Spleen (tissue), 11 donors: ENCODE measurements at regions not wholly inside any gene's neighbourhood (a gene's known extent, or its start where the extent isn't known, plus 50 kb on each side); places are given as distances from the start of the nearest gene placed in this dataset.

Experiments used
- DNase-seq: peaks from one replicate; pipeline ENCODE4 v3.0.0-alpha.2; 2020
- H3K27ac ChIP-seq, 8 donors: fragments of 200-600 bp; sonication (generic) in 7 of 8; 1 replicate in 4 of 8; 2 replicates in 4 of 8; pipeline versions ENCODE4 v1.5.0 to v1.8.0; 2016 to 2021; ENCODE audit warnings: inconsistent platforms in 4 of 8, mild to moderate bottlenecking in 4 of 8, moderate library complexity in 1 of 8
- H3K27me3 ChIP-seq, 7 donors: fragments of 200-600 bp; sonication (generic) in 6 of 7; replicated peaks in 1 of 7; 1 replicate in 4 of 7; 2 replicates in 3 of 7; pipeline versions ENCODE4 v1.5.0 to v1.8.0; 2016 to 2021; ENCODE audit warnings: inconsistent platforms in 3 of 7, mild to moderate bottlenecking in 1 of 7
- H3K36me3 ChIP-seq, 6 donors: fragments of 200-600 bp; sonication (generic) in 5 of 6; 1 replicate in 4 of 6; 2 replicates in 2 of 6; pipeline versions ENCODE4 v1.5.0 to v1.8.0; 2016 to 2021; ENCODE audit warnings: inconsistent platforms in 2 of 6
- H3K4me1 ChIP-seq, 6 donors: fragments of 200-600 bp; sonication (generic) in 5 of 6; 1 replicate in 3 of 6; 2 replicates in 3 of 6; pipeline versions ENCODE4 v1.5.0 to v1.8.0; 2016 to 2021; ENCODE audit warnings: inconsistent platforms in 3 of 6
- H3K4me3 ChIP-seq, 8 donors: fragments of 200-600 bp; sonication (generic) in 7 of 8; 1 replicate in 4 of 8; 2 replicates in 4 of 8; pipeline versions ENCODE4 v1.5.0 to v1.8.0; 2016 to 2021; ENCODE audit warnings: inconsistent platforms in 4 of 8, mild to moderate bottlenecking in 4 of 8, moderate library complexity in 2 of 8
- H3K9me3 ChIP-seq, 8 donors: fragments of 200-600 bp; sonication (generic) in 7 of 8; 1 replicate in 4 of 8; 2 replicates in 4 of 8; pipeline versions ENCODE4 v1.5.0 to v1.8.0; 2016 to 2021; ENCODE audit warnings: inconsistent platforms in 4 of 8
- POLR2A ChIP-seq, 3 donors: fragments of 450-650 bp; IDR thresholded peaks; one replicate each; pipeline ENCODE4 v1.5.1; 2017; ENCODE audit warnings: antibody characterized with exemption in 3 of 3, mild to moderate bottlenecking in 1 of 3
- POLR2AphosphoS5 ChIP-seq, 3 donors: sonication (generic); formaldehyde crosslinking; IDR thresholded peaks; one replicate each; pipeline ENCODE4 v1.5.1; 2017; ENCODE audit warnings: antibody characterized with exemption in 3 of 3
- WGBS, 5 donors: extraction: QIAGEN DNeasy Blood & Tissue Kit in 3 of 5; methylation state at CpG; one replicate each; pipeline versions ENCODE4 v1.1.5 to v1.1.7; 2013 to 2018; 5-methylcytosine and 5-hydroxymethylcytosine counted together
- intact Hi-C: fragments of 100-400 bp; cut with DNase I; formaldehyde crosslinking; loops from one replicate; pipeline ENCODE4 v1.15.0; 2023; ENCODE audit warnings: low total_unique reads
- TF ChIP-seq, protein P1 (sequence below), 11 experiments: fragments of 200-600 bp in 7 of 11; fragments of 450-650 bp in 4 of 11; sonication (generic) in 4 of 11; IDR thresholded peaks in 8 of 11; conservative IDR thresholded peaks in 3 of 11; 1 replicate in 7 of 11; 2 replicates in 4 of 11; pipeline versions ENCODE4 v1.4.0 to v1.8.0; 2016 to 2021; ENCODE audit warnings: antibody characterized with exemption in 11 of 11, inconsistent platforms in 4 of 11, mild to moderate bottlenecking in 1 of 11
- donor health status: healthy with polysubstance abuse.
- donor health status: DM: no; HTN: no; CAD: no; lungs with moderate emphysema.
- donor health status: DM: no; HTN: no; CAD: no.
- donor health status: Bipolar disorder and iron deficiency.
- donor health status: healthy.
- donor health status: DM: no; HTN: no; CAD: no.
- donor health status: DM: yes; HTN: yes; CAD: no.

- no peaks in the 10 kb centered on the region for H3K36me3 ChIP-seq
- no peak overlapping the region for H3K4me3 ChIP-seq
- WGBS, 5 donors, result 0 to 20% (median 2%) methylated on average over 1 of the region's 1 CpG
- TF ChIP-seq POLR2A (IDR thresholded peaks at IDR 0.05) (no peak), POLR2AphosphoS5 (IDR thresholded peaks at IDR 0.05) (no peak)
- TF ChIP-seq, protein P1, sequence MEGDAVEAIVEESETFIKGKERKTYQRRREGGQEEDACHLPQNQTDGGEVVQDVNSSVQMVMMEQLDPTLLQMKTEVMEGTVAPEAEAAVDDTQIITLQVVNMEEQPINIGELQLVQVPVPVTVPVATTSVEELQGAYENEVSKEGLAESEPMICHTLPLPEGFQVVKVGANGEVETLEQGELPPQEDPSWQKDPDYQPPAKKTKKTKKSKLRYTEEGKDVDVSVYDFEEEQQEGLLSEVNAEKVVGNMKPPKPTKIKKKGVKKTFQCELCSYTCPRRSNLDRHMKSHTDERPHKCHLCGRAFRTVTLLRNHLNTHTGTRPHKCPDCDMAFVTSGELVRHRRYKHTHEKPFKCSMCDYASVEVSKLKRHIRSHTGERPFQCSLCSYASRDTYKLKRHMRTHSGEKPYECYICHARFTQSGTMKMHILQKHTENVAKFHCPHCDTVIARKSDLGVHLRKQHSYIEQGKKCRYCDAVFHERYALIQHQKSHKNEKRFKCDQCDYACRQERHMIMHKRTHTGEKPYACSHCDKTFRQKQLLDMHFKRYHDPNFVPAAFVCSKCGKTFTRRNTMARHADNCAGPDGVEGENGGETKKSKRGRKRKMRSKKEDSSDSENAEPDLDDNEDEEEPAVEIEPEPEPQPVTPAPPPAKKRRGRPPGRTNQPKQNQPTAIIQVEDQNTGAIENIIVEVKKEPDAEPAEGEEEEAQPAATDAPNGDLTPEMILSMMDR (IDR thresholded peaks at IDR 0.05 in 8 of 11, conservative IDR thresholded peaks at IDR 0.05 in 3 of 11), result no peak
- no peak for DNase-seq
- H3K9me3 ChIP-seq, result peaks cover 0 to 6% (median 0%) of the 10 kb centered on the region in 8 donors
- H3K27me3 ChIP-seq, result no peaks in the 10 kb centered on the region
- intact Hi-C loops, result no loop called here
- no peak overlapping the region for H3K27ac ChIP-seq
- H3K4me1 ChIP-seq, result no peaks in the 10 kb centered on the region
Measured at GRCh38 chr4:173880897-173881296, 350.9 kb upstream of the HAND2 start.

DNA sequence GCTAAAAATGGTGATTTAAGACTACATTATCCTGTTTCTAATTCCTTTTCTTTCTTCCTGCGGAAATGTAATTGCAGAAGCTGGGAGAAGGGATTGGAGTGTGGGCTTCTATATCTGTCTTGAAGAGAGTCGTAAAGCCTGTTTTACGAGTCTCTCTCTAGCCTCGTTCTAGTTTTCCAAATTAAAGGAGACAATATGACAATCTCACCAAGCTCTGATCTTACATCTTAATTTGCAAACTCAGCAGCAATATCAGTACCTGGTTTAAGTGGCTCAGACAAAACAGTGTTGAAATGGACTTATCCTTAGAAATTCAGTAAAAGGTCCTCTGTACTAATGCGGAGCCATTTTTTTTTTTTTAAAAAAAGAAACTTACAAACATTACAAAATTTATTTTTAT is 349.5 kb upstream of the HAND2 start:
- no peak overlapping the region for H3K27ac ChIP-seq
- H3K4me3 ChIP-seq, result no peak overlapping the region
- WGBS, 5 donors, result 61 to 79% (median 72%) methylated on average over 5 of the region's 5 CpGs
- H3K36me3 ChIP-seq, result no peaks in the 10 kb centered on the region
- no peak for DNase-seq
- no peaks in the 10 kb centered on the region for H3K9me3 ChIP-seq
- TF ChIP-seq, protein P1 (IDR thresholded peaks at IDR 0.05 in 8 of 11, conservative IDR thresholded peaks at IDR 0.05 in 3 of 11), result no peak
- TF ChIP-seq POLR2AphosphoS5 (IDR thresholded peaks at IDR 0.05) (no peak), POLR2A (IDR thresholded peaks at IDR 0.05) (no peak)
- H3K4me1 ChIP-seq, result no peaks in the 10 kb centered on the region
- intact Hi-C loops, result no loop called here
- H3K27me3 ChIP-seq, result no peaks in the 10 kb centered on the region

DNA sequence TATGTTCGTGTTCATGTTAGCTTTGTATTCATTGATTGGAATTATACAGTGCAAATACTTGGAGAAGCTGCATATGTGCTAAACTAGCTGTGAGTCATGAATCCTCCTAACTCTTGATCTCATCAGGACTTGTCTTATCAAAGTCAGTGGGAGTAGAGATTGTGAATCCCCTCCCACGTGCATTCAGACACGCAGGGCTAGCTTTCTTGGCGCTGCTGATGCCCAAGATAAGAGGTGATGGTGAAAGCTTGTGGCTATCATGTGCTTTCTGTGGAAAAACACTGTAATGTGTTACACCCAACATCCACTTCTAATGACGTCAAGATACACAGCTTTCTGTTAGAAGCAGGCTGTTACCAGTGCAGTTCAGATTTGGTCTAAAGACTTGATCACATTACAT is 348.7 kb upstream of the HAND2 start:
- 45 to 59% (median 56%) methylated on average over 5 of the region's 5 CpGs for WGBS, 5 donors
- no peaks in the 10 kb centered on the region for H3K9me3 ChIP-seq
- DNase-seq, result no peak

GRCh38 chr4:173871643-173872042 is 341.6 kb upstream of the HAND2 start:
- H3K4me3 ChIP-seq, result no peak overlapping the region
- intact Hi-C loops, result no loop called here
- TF ChIP-seq POLR2A (IDR thresholded peaks at IDR 0.05) (no peak), POLR2AphosphoS5 (IDR thresholded peaks at IDR 0.05) (no peak)
- TF ChIP-seq, protein P1 (IDR thresholded peaks at IDR 0.05 in 8 of 11, conservative IDR thresholded peaks at IDR 0.05 in 3 of 11), result no peak

More for the DNA sequence above, 348.7 kb upstream of the HAND2 start:
- no peak for TF ChIP-seq POLR2A (IDR thresholded peaks at IDR 0.05)
- no peak for TF ChIP-seq POLR2AphosphoS5 (IDR thresholded peaks at IDR 0.05)
- TF ChIP-seq, protein P1 (IDR thresholded peaks at IDR 0.05 in 8 of 11, conservative IDR thresholded peaks at IDR 0.05 in 3 of 11), result no peak
- Histone ChIP-seq H3K4me1 (no peaks in the 10 kb centered on the region), H3K27ac (no peak overlapping the region), H3K4me3 (no peak overlapping the region), H3K36me3 (no peaks in the 10 kb centered on the region), H3K27me3 (no peaks in the 10 kb centered on the region)
- intact Hi-C loops, result no loop called here

More at GRCh38 chr4:173871643-173872042, 341.6 kb upstream of the HAND2 start:
- Histone ChIP-seq H3K36me3 (no peaks in the 10 kb centered on the region), H3K9me3 (no peaks in the 10 kb centered on the region), H3K27ac (no peak overlapping the region), H3K4me1 (no peaks in the 10 kb centered on the region), H3K27me3 (no peaks in the 10 kb centered on the region)
- DNase-seq, result no peak
